ENCODE measurements at regions not wholly inside any gene's neighbourhood (a gene's known extent, or its start where the extent isn't known, plus 50 kb on each side); places are given as distances from the start of the nearest gene placed in this dataset.

- no peak for TF ChIP-seq POLR2AphosphoS5 (IDR thresholded peaks at IDR 0.05; ENCODE audit: borderline replicate concordance, low read depth, low read length)
- TF ChIP-seq EZH2 (IDR thresholded peaks at IDR 0.05): no peak
- TF ChIP-seq FOXP2 (optimal IDR thresholded peaks at IDR 0.05; ENCODE audit: control extremely low read depth, extremely low read length, insufficient read depth): no peak
These were observed 74.8 kb upstream of the POF1B start for GRCh38 chrX:85454295-85454694.

Measured in SK-N-MC (cell line).